Mesenteric fat pad (tissue), 1 donor: ENCODE measurements at regions not wholly inside any gene's neighbourhood (a gene's known extent, or its start where the extent isn't known, plus 50 kb on each side); places are given as distances from the start of the nearest gene placed in this dataset.
A peak's percentile ranks its signal among the peaks of the same experiment; 100 is the strongest.
"Not testable (repeated sequence)": the region's sequence is repeated elsewhere in the genome, so short reads cannot be mapped to it uniquely, and the experiment has no call there.

Experiments
- DNase-seq: peaks from one replicate; pipeline ENCODE4 v3.0.0-alpha.2; 2020; ENCODE audit warnings: low spot score
- donor health status: DM: yes; HTN: yes; CAD: no.

DNA sequence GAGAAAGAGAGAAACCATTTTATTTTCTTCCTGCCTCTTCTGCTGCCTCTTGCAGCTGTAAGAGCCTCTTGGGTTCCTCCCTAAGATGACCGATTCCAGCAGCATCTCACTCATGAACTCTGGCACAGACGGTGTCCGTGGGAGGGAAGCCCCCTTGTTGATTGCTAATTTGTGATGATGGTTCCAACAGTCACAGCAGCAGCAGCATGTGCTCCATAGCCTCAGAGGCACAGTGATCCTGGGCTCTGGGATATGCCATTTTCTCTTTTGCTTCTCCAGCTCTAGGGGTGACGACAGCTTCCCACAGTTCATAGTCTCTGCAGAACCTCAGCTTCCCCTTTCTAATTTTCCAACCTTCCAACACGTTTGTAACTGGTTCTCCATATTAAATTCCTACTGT, 324.2 kb upstream of the HS6ST1 start:
- peak; percentile 67 for DNase-seq

DNA sequence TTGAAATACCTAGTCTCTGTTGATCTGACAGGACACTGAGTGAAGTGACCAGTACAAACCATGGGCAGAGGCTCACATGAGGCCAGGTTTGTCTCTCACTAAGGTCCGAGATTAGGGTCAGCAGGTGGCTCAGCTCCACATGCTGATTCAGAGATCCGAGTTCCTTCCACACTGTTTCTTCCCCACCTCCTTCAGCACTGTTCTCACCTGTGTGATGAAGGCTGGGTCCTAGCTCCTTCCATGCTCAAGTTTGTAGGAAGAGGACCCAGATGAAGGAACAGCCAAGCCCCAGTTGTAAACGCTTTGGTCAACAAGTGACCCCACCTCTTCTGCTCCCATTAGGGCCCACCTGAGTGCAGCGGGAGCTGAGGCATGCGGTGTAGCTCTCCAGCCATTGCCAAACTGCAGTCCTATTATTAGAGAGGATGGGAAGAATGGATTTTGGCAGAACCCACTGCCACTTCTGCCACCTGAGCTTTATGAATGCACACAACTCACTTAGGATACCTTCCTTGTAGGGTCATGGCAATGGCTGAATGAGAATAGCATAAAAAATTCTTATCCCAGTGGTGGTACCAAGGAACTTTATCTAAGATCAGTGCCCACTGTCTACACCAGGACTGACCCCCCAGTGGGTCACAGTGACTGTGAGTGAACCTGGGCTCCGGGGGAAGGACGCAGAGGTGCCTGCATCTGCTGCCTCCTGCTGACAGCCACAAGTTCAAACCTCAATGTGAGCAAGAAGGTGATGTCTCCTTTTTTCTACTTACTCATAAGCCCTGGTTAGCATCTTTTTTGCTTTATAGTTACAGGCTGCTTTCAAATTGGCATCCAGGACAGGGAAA, 324.8 kb upstream of the HS6ST1 start:
- peak; percentile 75 for DNase-seq

GRCh38 chr2:128644156-128644555, 325.5 kb upstream of the HS6ST1 start:
- peak; percentile 71 for DNase-seq

DNA sequence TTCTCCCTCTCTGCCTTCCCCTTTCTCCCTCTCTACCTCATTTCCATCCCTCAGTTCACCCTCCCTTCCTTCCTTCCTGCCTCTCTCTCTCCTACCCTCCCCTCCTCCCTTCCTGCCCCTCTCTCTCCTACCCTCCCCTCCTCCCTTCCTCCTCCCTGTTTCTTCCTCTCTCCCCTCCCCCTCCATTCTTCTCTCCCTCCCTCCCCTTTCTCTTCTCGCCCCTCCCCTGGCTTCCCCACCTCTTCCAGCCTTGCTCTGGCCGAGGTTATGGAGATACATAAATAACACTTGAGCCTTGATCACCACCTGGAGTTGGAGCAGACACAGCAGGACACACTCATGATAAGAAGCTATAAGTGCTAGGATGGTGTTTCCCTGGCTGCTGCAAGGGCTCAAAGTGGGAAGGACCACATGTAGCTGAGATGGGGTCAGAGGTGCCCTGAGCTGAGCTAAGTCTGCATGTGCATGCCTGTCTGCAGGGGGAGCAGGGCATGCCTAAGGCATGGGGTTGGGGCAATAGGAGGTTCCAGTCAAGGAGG, 326.1 kb upstream of the HS6ST1 start:
- peak; percentile 26 for DNase-seq

DNA sequence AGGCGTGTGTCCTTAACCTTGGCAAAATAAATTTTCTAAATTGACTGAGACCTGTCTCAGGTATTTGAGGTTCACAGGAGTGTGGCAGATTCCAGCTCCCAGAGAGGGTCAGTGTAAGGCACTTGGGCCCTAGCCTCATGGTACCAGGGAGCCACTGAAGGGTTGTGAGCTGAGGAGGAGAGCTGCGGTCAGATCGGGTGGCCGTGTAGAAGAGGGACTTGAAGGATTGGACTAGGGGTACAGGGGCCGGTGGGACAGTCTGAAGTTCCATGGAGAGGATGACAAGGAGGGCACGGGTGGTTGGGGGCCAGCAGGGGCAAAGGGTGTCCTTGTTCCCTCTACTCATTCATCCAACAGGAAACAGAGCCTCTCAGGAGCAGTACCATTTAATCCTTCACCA, 327.0 kb upstream of the HS6ST1 start:
- DNase-seq: peak; percentile 51

GRCh38 chr2:128646091-128646490, 327.4 kb upstream of the HS6ST1 start:
- DNase-seq: peak; percentile 81

- no peak for DNase-seq
These were observed 328.0 kb upstream of the HS6ST1 start for GRCh38 chr2:128646691-128647090.

DNA sequence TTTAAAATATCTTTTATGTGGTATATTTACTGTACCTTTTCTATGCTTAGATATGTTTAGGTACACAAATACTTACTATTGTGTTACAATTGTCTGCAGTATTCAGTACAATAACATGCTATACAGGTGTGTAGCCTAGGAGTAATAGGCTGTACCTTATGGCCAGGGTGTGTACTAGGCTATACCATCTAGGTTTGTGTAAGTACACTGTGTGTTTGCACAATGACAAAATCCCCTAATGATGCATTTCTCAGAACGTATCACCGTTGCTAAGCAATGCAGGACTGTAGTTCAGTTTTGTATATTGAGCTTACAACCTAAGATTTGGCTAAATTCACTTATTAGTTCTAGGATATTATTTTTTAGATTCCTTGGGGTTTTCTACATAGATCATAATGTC, 332.3 kb upstream of the HS6ST1 start:
- DNase-seq: no peak

DNA sequence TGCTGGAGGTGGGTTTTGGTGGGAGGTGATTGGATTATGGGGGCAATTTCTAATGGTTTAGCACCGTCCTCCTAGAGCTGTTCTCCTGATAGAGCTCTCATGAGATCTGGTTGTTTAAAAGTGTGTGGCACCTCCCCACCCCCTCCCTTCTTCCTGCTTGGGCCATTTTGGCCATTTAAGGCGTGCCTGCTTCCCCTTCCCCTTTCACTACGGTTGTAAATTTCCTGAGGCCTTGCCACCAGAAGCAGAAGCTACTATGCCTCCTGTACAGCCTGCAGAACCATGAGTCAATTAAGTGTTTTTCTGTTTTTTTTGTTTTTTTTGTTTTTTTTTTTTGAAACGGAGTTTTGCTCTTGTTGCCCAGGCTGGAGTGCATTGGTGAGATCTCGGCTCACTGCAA, 335.7 kb upstream of the HS6ST1 start:
- no peak for DNase-seq

DNA sequence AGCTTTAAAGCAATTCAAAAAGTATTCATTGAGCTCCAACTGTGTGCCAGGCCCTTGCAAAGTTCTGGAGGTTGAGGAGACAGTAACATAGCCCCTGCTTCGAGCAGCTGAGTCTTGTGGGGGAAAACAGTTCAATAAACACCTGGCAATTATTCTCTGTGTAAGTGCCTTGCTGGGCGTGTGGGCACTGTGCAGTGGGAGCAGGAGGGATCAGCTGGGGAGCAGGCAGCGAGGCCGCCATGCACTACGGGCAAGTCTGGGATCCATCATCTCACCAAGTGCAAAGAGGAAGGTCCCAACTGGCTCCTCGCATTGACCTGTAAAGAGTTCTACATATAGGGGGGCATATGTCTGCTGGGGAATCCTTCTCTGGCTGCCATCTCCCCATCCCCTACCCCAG, 342.2 kb upstream of the HS6ST1 start:
- DNase-seq: peak; percentile 45

- DNase-seq: peak; percentile 75
These were observed 342.6 kb upstream of the HS6ST1 start for GRCh38 chr2:128661311-128661710.

- peak; percentile 62 for DNase-seq
These were observed 343.4 kb upstream of the HS6ST1 start for GRCh38 chr2:128662051-128662471.

- DNase-seq: peak; percentile 75
These were observed 344.8 kb upstream of the HS6ST1 start for GRCh38 chr2:128663371-128664050.

GRCh38 chr2:128664499-128664971, 345.9 kb upstream of the HS6ST1 start:
- DNase-seq: peak; percentile 55

DNA sequence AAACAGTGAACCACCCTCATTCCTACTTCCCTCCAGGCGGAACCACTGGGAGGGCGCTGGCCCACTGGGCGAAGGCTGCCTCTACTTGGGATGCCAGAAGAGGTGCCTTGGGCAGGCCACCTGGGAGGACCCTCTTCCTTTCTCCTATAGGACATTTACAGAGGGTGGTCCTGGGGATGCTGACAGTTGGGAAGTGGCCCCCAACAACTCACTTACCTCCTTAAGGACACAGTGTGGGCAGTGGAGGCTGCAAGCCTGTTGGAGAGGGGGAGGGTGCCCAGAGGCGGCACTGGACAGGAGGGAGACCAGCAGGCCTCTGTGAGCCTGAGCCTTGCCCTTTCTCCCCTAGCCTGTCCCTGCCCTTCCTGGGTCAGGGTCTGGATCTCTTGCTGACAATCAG, 346.4 kb upstream of the HS6ST1 start:
- DNase-seq: peak; percentile 77

- DNase-seq: no peak
These were observed 347.9 kb upstream of the HS6ST1 start for GRCh38 chr2:128666596-128666995.

GRCh38 chr2:128667391-128667790, 348.7 kb upstream of the HS6ST1 start:
- peak; percentile 75 for DNase-seq

- DNase-seq: no peak
These were observed 350.3 kb upstream of the HS6ST1 start for GRCh38 chr2:128668946-128669345.

- no peak for DNase-seq
These were observed 351.4 kb upstream of the HS6ST1 start for GRCh38 chr2:128670066-128670465.

DNA sequence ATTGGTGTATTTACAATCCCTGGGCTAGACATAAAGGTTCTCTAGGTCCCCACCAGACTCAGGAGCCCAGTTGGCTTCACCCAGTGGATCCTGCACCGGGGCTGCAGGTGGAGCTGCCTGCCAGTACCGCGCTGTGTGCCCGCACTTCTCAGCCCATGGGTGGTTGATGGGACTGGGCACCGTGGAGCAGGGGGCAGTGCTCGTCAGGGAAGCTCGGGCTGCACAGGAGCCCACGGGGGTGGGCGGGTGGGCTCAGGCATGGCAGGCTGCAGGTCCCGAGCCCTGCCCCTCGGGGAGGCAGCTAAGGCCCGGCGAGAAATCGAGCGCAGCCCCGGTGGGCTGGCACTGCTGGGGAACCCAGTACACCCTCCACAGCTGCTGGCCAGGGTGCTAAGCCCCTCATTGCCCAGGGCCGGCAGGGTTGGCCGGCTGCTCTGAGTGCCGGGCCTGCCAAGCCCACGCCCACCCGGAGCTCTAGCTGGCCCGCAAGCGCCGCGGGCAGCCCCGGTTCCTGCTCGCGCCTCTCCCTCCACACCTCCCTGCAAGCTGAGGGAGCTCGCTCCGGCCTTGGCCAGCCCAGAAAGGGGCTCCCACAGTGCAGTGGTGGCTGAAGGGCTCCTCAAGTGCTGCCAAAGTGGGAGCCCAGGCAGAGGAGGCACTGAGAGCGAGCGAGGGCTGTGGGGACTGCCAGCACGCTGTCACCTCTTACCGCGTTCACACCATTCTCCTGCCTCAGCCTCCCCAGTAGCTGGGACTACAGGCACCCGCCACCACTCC, 353.5 kb upstream of the HS6ST1 start:
- peak; percentile 76 for DNase-seq

- not testable (repeated sequence) for DNase-seq
These were observed 361.0 kb upstream of the HS6ST1 start for GRCh38 chr2:128679680-128680079.
